RWPE2 (cell line): ENCODE measurements at regions not wholly inside any gene's neighbourhood (a gene's known extent, or its start where the extent isn't known, plus 50 kb on each side); places are given as distances from the start of the nearest gene placed in this dataset.

Experiments
- ATAC-seq: fragments of 200-7000 bp; cut with Tn5 transposase; 3 replicates; pipeline ENCODE4 v1.9.1; 2021; ENCODE audit warnings: low read depth
- DNase-seq: peaks from one replicate; pipeline ENCODE4 v3.0.0-alpha.2; 2020; ENCODE audit warnings: low spot score
- H3K27ac ChIP-seq: fragments of 450-650 bp; 2 replicates; pipeline ENCODE4 v1.5.1; 2017; ENCODE audit warnings: mild to moderate bottlenecking; ENCODE audit not compliant: poor library complexity, severe bottlenecking
- H3K27me3 ChIP-seq: fragments of 250-450 bp; sonication (Bioruptor Pico); 2 replicates; pipeline ENCODE4 v1.5.1; 2021; ENCODE audit warnings: mild to moderate bottlenecking, moderate library complexity; ENCODE audit not compliant: insufficient read depth, poor library complexity, severe bottlenecking
- H3K36me3 ChIP-seq: fragments of 250-450 bp; sonication (Bioruptor Pico); 2 replicates; pipeline ENCODE4 v1.5.1; 2020; ENCODE audit warnings: low read depth, mild to moderate bottlenecking, moderate library complexity
- H3K4me1 ChIP-seq: fragments of 250-450 bp; sonication (Bioruptor Pico); 2 replicates; pipeline ENCODE4 v1.5.1; 2021; ENCODE audit warnings: mild to moderate bottlenecking, moderate library complexity; ENCODE audit not compliant: insufficient read depth, poor library complexity, severe bottlenecking
- H3K4me3 ChIP-seq: fragments of 250-450 bp; sonication (Bioruptor Pico); 2 replicates; pipeline ENCODE4 v1.5.1; 2021; ENCODE audit warnings: mild to moderate bottlenecking, moderate library complexity; ENCODE audit not compliant: severe bottlenecking
- H3K9me3 ChIP-seq: fragments of 250-450 bp; sonication (Bioruptor Pico); 2 replicates; pipeline ENCODE4 v1.5.1; 2021; ENCODE audit warnings: mild to moderate bottlenecking, moderate library complexity; ENCODE audit not compliant: severe bottlenecking
- CTCF ChIP-seq: fragments of 450-650 bp; IDR thresholded peaks from one replicate; pipeline ENCODE4 v1.5.1; 2017; ENCODE audit warnings: mild to moderate bottlenecking, moderate library complexity; ENCODE audit not compliant: poor library complexity, severe bottlenecking

- TF ChIP-seq CTCF: no peak
- Histone ChIP-seq H3K4me3 (no peak overlapping the region), H3K27me3 (no peaks in the 10 kb centered on the region), H3K27ac (no peak overlapping the region), H3K4me1 (peaks cover 11% of the 10 kb centered on the region), H3K9me3 (no peaks in the 10 kb centered on the region), H3K36me3 (no peaks in the 10 kb centered on the region)
- ATAC-seq (no peak), DNase-seq (no peak)
These were observed 124.4 kb upstream of the ADRA1D start for GRCh38 chr20:4373454-4373853.

DNA sequence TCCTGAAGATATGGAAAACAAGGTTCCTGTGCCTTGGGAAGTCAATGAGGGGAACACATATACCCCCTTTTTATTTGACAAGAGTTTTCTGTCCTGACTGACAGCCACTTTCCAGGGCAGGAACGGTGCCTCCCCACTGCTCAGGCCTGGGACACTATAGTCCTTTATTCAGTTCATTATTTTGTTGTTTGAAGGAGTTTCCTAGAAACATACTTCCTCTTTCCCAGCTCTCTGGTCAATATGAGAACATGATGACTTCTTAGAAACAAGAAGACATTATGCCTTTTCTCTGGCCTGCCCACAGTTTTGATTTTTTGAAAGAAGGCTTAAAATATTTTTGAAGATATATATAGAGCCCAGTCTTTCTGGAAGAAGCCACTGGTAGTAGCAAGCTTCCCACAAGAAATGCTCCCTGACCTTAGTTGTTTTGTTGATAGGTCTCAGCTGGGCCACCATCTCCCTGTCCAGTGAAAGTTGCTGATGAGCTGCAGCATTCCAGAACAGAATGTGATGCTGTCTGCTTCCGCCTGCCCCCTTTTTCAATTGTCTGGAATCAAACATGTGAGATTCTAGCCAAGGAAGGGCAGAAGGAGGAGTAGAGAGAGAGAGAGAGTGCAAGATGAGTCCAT, 122.7 kb upstream of the ADRA1D start:
- Histone ChIP-seq H3K27ac (no peak overlapping the region), H3K4me3 (no peak overlapping the region), H3K4me1 (peaks cover 11% of the 10 kb centered on the region), H3K9me3 (no peaks in the 10 kb centered on the region), H3K36me3 (no peaks in the 10 kb centered on the region), H3K27me3 (no peaks in the 10 kb centered on the region)
- ATAC-seq: no peak
- no peak for TF ChIP-seq CTCF
- DNase-seq: no peak

- Histone ChIP-seq H3K4me1 (peaks cover 6% of the 10 kb centered on the region), H3K4me3 (no peak overlapping the region), H3K27ac (no peak overlapping the region), H3K9me3 (no peaks in the 10 kb centered on the region), H3K27me3 (no peaks in the 10 kb centered on the region), H3K36me3 (no peaks in the 10 kb centered on the region)
- TF ChIP-seq CTCF: no peak
- no peak for DNase-seq
- ATAC-seq: no peak
These were observed 121.8 kb upstream of the ADRA1D start for GRCh38 chr20:4370851-4371250.

DNA sequence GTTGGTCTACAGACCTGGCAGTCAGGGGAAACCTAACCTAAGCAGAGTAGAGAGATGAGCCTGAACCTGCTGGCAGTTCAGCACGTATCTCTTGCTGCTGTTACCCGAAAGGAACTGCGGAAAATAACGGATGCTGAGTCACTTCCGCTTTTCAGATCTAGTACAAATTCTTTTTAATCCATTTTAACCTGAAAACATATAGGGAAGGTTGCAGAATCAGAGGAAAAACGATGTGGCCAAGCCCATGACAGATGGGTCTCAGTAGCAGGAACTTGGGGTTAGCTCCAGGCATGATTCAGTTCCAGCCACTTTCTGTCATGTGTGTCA, 120.7 kb upstream of the ADRA1D start:
- Histone ChIP-seq H3K36me3 (no peaks in the 10 kb centered on the region), H3K4me1 (no peaks in the 10 kb centered on the region), H3K9me3 (no peaks in the 10 kb centered on the region), H3K27ac (no peak overlapping the region), H3K27me3 (no peaks in the 10 kb centered on the region), H3K4me3 (no peak overlapping the region)
- TF ChIP-seq CTCF: no peak
- ATAC-seq: no peak
- no peak for DNase-seq

- no peak for TF ChIP-seq CTCF
- Histone ChIP-seq H3K27me3 (no peaks in the 10 kb centered on the region), H3K4me3 (no peak overlapping the region), H3K4me1 (no peaks in the 10 kb centered on the region), H3K36me3 (no peaks in the 10 kb centered on the region), H3K9me3 (no peaks in the 10 kb centered on the region), H3K27ac (no peak overlapping the region)
- ATAC-seq: no peak
- DNase-seq: no peak
These were observed 120.2 kb upstream of the ADRA1D start for GRCh38 chr20:4369119-4369797.
